Sigmoid colon (tissue), 4 donors: ENCODE measurements at regions not wholly inside any gene's neighbourhood (a gene's known extent, or its start where the extent isn't known, plus 50 kb on each side); places are given as distances from the start of the nearest gene placed in this dataset.

Experiments
- CTCF ChIP-seq, 4 experiments: fragments of 450-650 bp in 3 of 4; fragments of 200-600 bp in 1 of 4; IDR thresholded peaks; one replicate each; pipeline ENCODE4 v1.5.1; 2016 to 2019; ENCODE audit warnings: antibody characterized with exemption in 4 of 4, mild to moderate bottlenecking in 3 of 4, moderate library complexity in 2 of 4
- POLR2A ChIP-seq, 2 donors: fragments of 450-650 bp; IDR thresholded peaks; one replicate each; pipeline ENCODE4 v1.6.1; 2016; ENCODE audit warnings: antibody characterized with exemption in 2 of 2, mild to moderate bottlenecking in 2 of 2, moderate library complexity in 2 of 2
- POLR2AphosphoS5 ChIP-seq, 4 donors: sonication (generic); formaldehyde crosslinking; IDR thresholded peaks; one replicate each; pipeline ENCODE4 v1.6.1; 2017; ENCODE audit warnings: antibody characterized with exemption in 4 of 4

GRCh38 chr13:44649834-44650233 is 73.7 kb upstream of the TSC22D1 start:
- TF ChIP-seq CTCF (IDR thresholded peaks at IDR 0.05) (no peak), POLR2AphosphoS5 (IDR thresholded peaks at IDR 0.05) (no peak), POLR2A (IDR thresholded peaks at IDR 0.05) (no peak)
